ENCODE measurements at regions not wholly inside any gene's neighbourhood (a gene's known extent, or its start where the extent isn't known, plus 50 kb on each side); places are given as distances from the start of the nearest gene placed in this dataset.

DNA sequence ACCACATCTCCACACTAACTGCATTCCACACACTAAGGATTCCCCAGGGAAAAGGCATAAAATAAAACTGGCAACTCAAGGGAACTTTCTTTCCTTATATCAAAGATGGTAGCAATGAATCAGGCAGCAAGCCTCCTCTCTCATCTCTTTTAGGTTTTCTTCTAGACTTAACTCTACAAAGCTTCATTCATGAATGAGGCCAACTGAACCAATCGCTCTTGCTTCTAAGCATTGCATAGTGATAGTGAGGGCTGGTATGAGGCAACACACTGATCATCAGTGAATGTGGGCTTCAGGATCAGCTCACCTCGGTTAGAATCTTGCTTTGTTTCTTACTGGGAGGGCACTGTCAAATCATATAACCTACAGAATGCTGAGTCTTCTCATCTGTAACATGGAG lies 1090.7 kb upstream of the MIR17HG start:
- Histone ChIP-seq H3K27me3 (ENCODE audit: insufficient read depth, low read length) (no peaks in the 10 kb centered on the region), H2AK5ac (ENCODE audit: low read length) (no peak overlapping the region), H2BK5ac (ENCODE audit: low read depth, low read length, poor library complexity) (no peak overlapping the region), H3K4ac (ENCODE audit: low read depth, low read length) (no peak overlapping the region), H3K4me1 (ENCODE audit: control insufficient read depth in 1 of 2, insufficient read depth in 2 of 2, low read length in 2 of 2) (no peaks in the 10 kb centered on the region), H3K9me3 (ENCODE audit: insufficient read depth, low read depth, low read length) (no peaks in the 10 kb centered on the region), H2BK12ac (ENCODE audit: low read length) (no peak overlapping the region), H3K14ac (ENCODE audit: low read length) (no peak overlapping the region), H4K12ac (ENCODE audit: low read depth, low read length) (no peak overlapping the region), H3K27ac (ENCODE audit: low read depth, low read length) (no peak overlapping the region), H3K4me2 (ENCODE audit: low read length) (no peak overlapping the region), H4K8ac (ENCODE audit: low read depth, low read length) (no peak overlapping the region), H3K4me3 (ENCODE audit: low read depth, low read length) (no peak overlapping the region), H3K23ac (ENCODE audit: low read length) (no peak overlapping the region), H2AFZ (ENCODE audit: insufficient read depth, low read length, poor library complexity) (no peak overlapping the region), H2BK120ac (ENCODE audit: insufficient read depth, low read length, poor library complexity) (no peak overlapping the region), H3K36me3 (ENCODE audit: control insufficient read depth in 1 of 2, insufficient read depth in 2 of 2, low read length in 2 of 2) (no peaks in the 10 kb centered on the region), H3K79me1 (ENCODE audit: low read length) (no peaks in the 10 kb centered on the region), H3K79me2 (ENCODE audit: control insufficient read depth, insufficient read depth, low read length, poor library complexity) (no peaks in the 10 kb centered on the region), H3K9ac (ENCODE audit: low read length) (no peak overlapping the region), H3K18ac (ENCODE audit: low read length) (no peak overlapping the region), H4K91ac (ENCODE audit: low read depth, low read length) (no peak overlapping the region)
- WGBS (ENCODE audit: extremely low coverage, insufficient coverage, insufficient read length), result no CpG with 5 or more reads among the region's 2 CpGs
- DNase-seq, result no peak

GRCh38 chr13:90258129-90258528 lies 1089.4 kb upstream of the MIR17HG start:
- Histone ChIP-seq H4K8ac (ENCODE audit: low read depth, low read length) (no peak overlapping the region), H4K91ac (ENCODE audit: low read depth, low read length) (no peak overlapping the region), H3K4me2 (ENCODE audit: low read length) (no peak overlapping the region), H4K12ac (ENCODE audit: low read depth, low read length) (no peak overlapping the region), H3K23ac (ENCODE audit: low read length) (no peak overlapping the region), H3K9me3 (ENCODE audit: insufficient read depth, low read depth, low read length) (no peaks in the 10 kb centered on the region), H2BK120ac (ENCODE audit: insufficient read depth, low read length, poor library complexity) (no peak overlapping the region), H3K4me3 (ENCODE audit: low read depth, low read length) (no peak overlapping the region), H2AFZ (ENCODE audit: insufficient read depth, low read length, poor library complexity) (no peak overlapping the region), H3K36me3 (ENCODE audit: control insufficient read depth in 1 of 2, insufficient read depth in 2 of 2, low read length in 2 of 2) (no peaks in the 10 kb centered on the region), H3K18ac (ENCODE audit: low read length) (no peak overlapping the region), H3K4me1 (ENCODE audit: control insufficient read depth in 1 of 2, insufficient read depth in 2 of 2, low read length in 2 of 2) (no peaks in the 10 kb centered on the region), H2AK5ac (ENCODE audit: low read length) (no peak overlapping the region), H3K79me1 (ENCODE audit: low read length) (no peaks in the 10 kb centered on the region), H3K14ac (ENCODE audit: low read length) (no peak overlapping the region), H3K4ac (ENCODE audit: low read depth, low read length) (no peak overlapping the region), H3K79me2 (ENCODE audit: control insufficient read depth, insufficient read depth, low read length, poor library complexity) (no peaks in the 10 kb centered on the region), H3K9ac (ENCODE audit: low read length) (no peak overlapping the region), H2BK12ac (ENCODE audit: low read length) (no peak overlapping the region), H3K27me3 (ENCODE audit: insufficient read depth, low read length) (no peaks in the 10 kb centered on the region), H2BK5ac (ENCODE audit: low read depth, low read length, poor library complexity) (no peak overlapping the region), H3K27ac (ENCODE audit: low read depth, low read length) (no peak overlapping the region)
- DNase-seq, result no peak
- no CpG with 5 or more reads among the region's 1 CpG for WGBS (ENCODE audit: extremely low coverage, insufficient coverage, insufficient read length)

- no peak overlapping the region for H2BK120ac ChIP-seq (ENCODE audit: insufficient read depth, low read length, poor library complexity)
Measured at GRCh38 chr13:90261343-90261742, 1086.1 kb upstream of the MIR17HG start.

DNA sequence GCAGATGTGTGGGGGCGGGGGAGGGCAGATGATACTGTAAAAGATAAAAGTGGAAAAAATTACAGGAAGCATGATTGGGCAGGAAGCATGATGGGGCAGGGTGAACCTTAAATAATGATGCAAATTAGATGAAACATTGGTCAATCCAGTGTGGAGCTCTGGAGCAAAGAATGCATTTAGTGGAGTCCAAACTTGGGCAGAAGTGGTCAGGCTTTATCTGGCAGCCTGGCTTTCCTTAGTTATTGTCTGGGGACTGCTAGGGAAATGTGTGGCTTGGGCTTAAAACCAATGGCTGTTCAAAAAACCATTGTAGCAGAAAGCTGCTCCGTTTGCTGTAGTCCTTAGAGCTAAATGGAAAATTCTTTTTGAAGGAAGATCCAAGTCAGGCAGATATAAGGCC lies 1077.3 kb upstream of the MIR17HG start:
- DNase-seq, result no peak
- Histone ChIP-seq H3K14ac (ENCODE audit: low read length) (no peak overlapping the region), H2BK120ac (ENCODE audit: insufficient read depth, low read length, poor library complexity) (no peak overlapping the region), H3K27me3 (ENCODE audit: insufficient read depth, low read length) (no peaks in the 10 kb centered on the region), H3K23ac (ENCODE audit: low read length) (no peak overlapping the region), H3K4me2 (ENCODE audit: low read length) (no peak overlapping the region), H3K4ac (ENCODE audit: low read depth, low read length) (no peak overlapping the region), H4K12ac (ENCODE audit: low read depth, low read length) (no peak overlapping the region), H3K9me3 (ENCODE audit: insufficient read depth, low read depth, low read length) (no peaks in the 10 kb centered on the region), H3K9ac (ENCODE audit: low read length) (no peak overlapping the region), H3K4me1 (ENCODE audit: control insufficient read depth in 1 of 2, insufficient read depth in 2 of 2, low read length in 2 of 2) (no peaks in the 10 kb centered on the region), H2AFZ (ENCODE audit: insufficient read depth, low read length, poor library complexity) (no peak overlapping the region), H3K36me3 (ENCODE audit: control insufficient read depth in 1 of 2, insufficient read depth in 2 of 2, low read length in 2 of 2) (no peaks in the 10 kb centered on the region), H3K27ac (ENCODE audit: low read depth, low read length) (no peak overlapping the region), H3K79me2 (ENCODE audit: control insufficient read depth, insufficient read depth, low read length, poor library complexity) (no peaks in the 10 kb centered on the region), H3K18ac (ENCODE audit: low read length) (no peak overlapping the region), H2BK12ac (ENCODE audit: low read length) (no peak overlapping the region), H3K4me3 (ENCODE audit: low read depth, low read length) (no peak overlapping the region), H4K91ac (ENCODE audit: low read depth, low read length) (no peak overlapping the region), H2BK5ac (ENCODE audit: low read depth, low read length, poor library complexity) (no peak overlapping the region), H2AK5ac (ENCODE audit: low read length) (no peak overlapping the region), H4K8ac (ENCODE audit: low read depth, low read length) (no peak overlapping the region), H3K79me1 (ENCODE audit: low read length) (no peaks in the 10 kb centered on the region)
- WGBS (ENCODE audit: extremely low coverage, insufficient coverage, insufficient read length), result no CpG with 5 or more reads among the region's 2 CpGs

More at GRCh38 chr13:90261343-90261742, 1086.1 kb upstream of the MIR17HG start:
- Histone ChIP-seq H3K27me3 (ENCODE audit: insufficient read depth, low read length) (no peaks in the 10 kb centered on the region), H3K4me1 (ENCODE audit: control insufficient read depth in 1 of 2, insufficient read depth in 2 of 2, low read length in 2 of 2) (no peaks in the 10 kb centered on the region), H2AK5ac (ENCODE audit: low read length) (no peak overlapping the region), H2AFZ (ENCODE audit: insufficient read depth, low read length, poor library complexity) (no peak overlapping the region), H4K12ac (ENCODE audit: low read depth, low read length) (no peak overlapping the region), H3K14ac (ENCODE audit: low read length) (no peak overlapping the region), H2BK5ac (ENCODE audit: low read depth, low read length, poor library complexity) (no peak overlapping the region), H4K91ac (ENCODE audit: low read depth, low read length) (no peak overlapping the region), H3K23ac (ENCODE audit: low read length) (no peak overlapping the region), H3K18ac (ENCODE audit: low read length) (no peak overlapping the region), H3K4me3 (ENCODE audit: low read depth, low read length) (no peak overlapping the region), H3K36me3 (ENCODE audit: control insufficient read depth in 1 of 2, insufficient read depth in 2 of 2, low read length in 2 of 2) (no peaks in the 10 kb centered on the region), H3K79me1 (ENCODE audit: low read length) (no peaks in the 10 kb centered on the region), H3K4me2 (ENCODE audit: low read length) (no peak overlapping the region), H4K8ac (ENCODE audit: low read depth, low read length) (no peak overlapping the region), H3K9ac (ENCODE audit: low read length) (no peak overlapping the region), H3K79me2 (ENCODE audit: control insufficient read depth, insufficient read depth, low read length, poor library complexity) (no peaks in the 10 kb centered on the region), H3K4ac (ENCODE audit: low read depth, low read length) (no peak overlapping the region), H3K27ac (ENCODE audit: low read depth, low read length) (no peak overlapping the region), H3K9me3 (ENCODE audit: insufficient read depth, low read depth, low read length) (no peaks in the 10 kb centered on the region), H2BK12ac (ENCODE audit: low read length) (no peak overlapping the region)
- no peak for DNase-seq

Measured in trophoblast cell (in vitro differentiated cells and primary cell).